Uterus (tissue), 3 donors: ENCODE measurements at regions not wholly inside any gene's neighbourhood (a gene's known extent, or its start where the extent isn't known, plus 50 kb on each side); places are given as distances from the start of the nearest gene placed in this dataset.

Source experiments
- DNase-seq, 2 donors: peaks; one replicate each; pipeline ENCODE4 v3.0.0-alpha.2; 2019 to 2020
- H3K27ac ChIP-seq, 2 donors: fragments of 200-600 bp; sonication (generic); 1 replicate in 1 of 2; 2 replicates in 1 of 2; pipeline ENCODE4 v1.5.1; 2016 to 2018
- H3K27me3 ChIP-seq, 2 donors: fragments of 200-600 bp; sonication (generic); one replicate each; pipeline ENCODE4 v1.5.1; 2018 to 2019; ENCODE audit warnings: control low read depth in 1 of 2
- H3K36me3 ChIP-seq, 2 donors: fragments of 200-600 bp; sonication (generic); one replicate each; pipeline ENCODE4 v1.5.1; 2019; ENCODE audit warnings: control low read depth in 1 of 2
- H3K4me1 ChIP-seq, 2 donors: fragments of 200-600 bp; sonication (generic); one replicate each; pipeline ENCODE4 v1.5.1; 2018 to 2019; ENCODE audit warnings: control low read depth in 1 of 2
- H3K4me3 ChIP-seq, 2 donors: fragments of 200-600 bp; sonication (generic); 1 replicate in 1 of 2; 2 replicates in 1 of 2; pipeline ENCODE4 v1.5.1; 2018 to 2019; ENCODE audit warnings: mild to moderate bottlenecking in 1 of 2
- H3K9me3 ChIP-seq, 2 donors: fragments of 200-600 bp; sonication (generic); one replicate each; pipeline ENCODE4 v1.5.1; 2019; ENCODE audit warnings: control low read depth in 1 of 2
- CTCF ChIP-seq, 4 experiments: fragments of 200-600 bp in 2 of 4; fragments of 450-650 bp in 2 of 4; sonication (generic) in 2 of 4; IDR thresholded peaks; one replicate each; pipeline ENCODE4 v1.5.1; 2016 to 2019; ENCODE audit warnings: antibody characterized with exemption in 4 of 4, mild to moderate bottlenecking in 2 of 4, moderate library complexity in 1 of 4
- POLR2A ChIP-seq, 2 donors: fragments of 450-650 bp; IDR thresholded peaks; one replicate each; pipeline ENCODE4 v1.6.1; 2016; ENCODE audit warnings: antibody characterized with exemption in 2 of 2, mild to moderate bottlenecking in 1 of 2, moderate library complexity in 1 of 2
- intact Hi-C: fragments of 100-400 bp; cut with DNase I; formaldehyde crosslinking; loops from one replicate; pipeline ENCODE4 v1.15.1; 2023; ENCODE audit warnings: low total_unique reads
- donor health status: DM: yes; HTN: yes; CAD: no.

GRCh38 chr19:30309176-30309575 lies 63.0 kb upstream of the ZNF536 start:
- H3K27me3 ChIP-seq: no peaks in the 10 kb centered on the region
- intact Hi-C loops: no loop called here
- TF ChIP-seq POLR2A (IDR thresholded peaks at IDR 0.05) (no peak), CTCF (IDR thresholded peaks at IDR 0.05) (no peak)
- no peak overlapping the region for H3K4me3 ChIP-seq
- no peak for DNase-seq
- H3K27ac ChIP-seq: no peak overlapping the region
- H3K4me1 ChIP-seq: no peaks in the 10 kb centered on the region
- no peaks in the 10 kb centered on the region for H3K9me3 ChIP-seq
- H3K36me3 ChIP-seq: no peaks in the 10 kb centered on the region

GRCh38 chr19:30309905-30310601 lies 62.1 kb upstream of the ZNF536 start:
- TF ChIP-seq CTCF (IDR thresholded peaks at IDR 0.05) (no peak), POLR2A (IDR thresholded peaks at IDR 0.05) (no peak)
- H3K27me3 ChIP-seq: no peaks in the 10 kb centered on the region
- H3K4me3 ChIP-seq: no peak overlapping the region
- H3K4me1 ChIP-seq: no peaks in the 10 kb centered on the region
- H3K36me3 ChIP-seq: no peaks in the 10 kb centered on the region
- H3K9me3 ChIP-seq: no peaks in the 10 kb centered on the region
- H3K27ac ChIP-seq: no peak overlapping the region
- DNase-seq: no peak
- intact Hi-C loops: no loop called here

GRCh38 chr19:30310602-30311263 lies 61.5 kb upstream of the ZNF536 start:
- no peak for DNase-seq
- H3K27ac ChIP-seq: no peak overlapping the region
- no peaks in the 10 kb centered on the region for H3K4me1 ChIP-seq
- intact Hi-C loops: no loop called here
- no peak overlapping the region for H3K4me3 ChIP-seq
- no peaks in the 10 kb centered on the region for H3K9me3 ChIP-seq
- H3K36me3 ChIP-seq: no peaks in the 10 kb centered on the region
- H3K27me3 ChIP-seq: no peaks in the 10 kb centered on the region
- TF ChIP-seq CTCF (IDR thresholded peaks at IDR 0.05) (no peak), POLR2A (IDR thresholded peaks at IDR 0.05) (no peak)

- intact Hi-C loops: no loop called here
- TF ChIP-seq CTCF (IDR thresholded peaks at IDR 0.05): no peak
- no peak for TF ChIP-seq POLR2A (IDR thresholded peaks at IDR 0.05)
Measured at GRCh38 chr19:30311911-30312310, 60.3 kb upstream of the ZNF536 start.

GRCh38 chr19:30312582-30313352 lies 59.4 kb upstream of the ZNF536 start:
- no peak for TF ChIP-seq POLR2A (IDR thresholded peaks at IDR 0.05)
- no peak for TF ChIP-seq CTCF (IDR thresholded peaks at IDR 0.05)
- Histone ChIP-seq H3K4me3 (no peak overlapping the region), H3K9me3 (no peaks in the 10 kb centered on the region), H3K4me1 (no peaks in the 10 kb centered on the region), H3K27me3 (no peaks in the 10 kb centered on the region), H3K27ac (no peak overlapping the region), H3K36me3 (no peaks in the 10 kb centered on the region)
- DNase-seq: no peak
- intact Hi-C loops: no loop called here

More at GRCh38 chr19:30311911-30312310, 60.3 kb upstream of the ZNF536 start:
- Histone ChIP-seq H3K4me3 (no peak overlapping the region), H3K9me3 (no peaks in the 10 kb centered on the region), H3K36me3 (no peaks in the 10 kb centered on the region), H3K4me1 (no peaks in the 10 kb centered on the region), H3K27me3 (no peaks in the 10 kb centered on the region), H3K27ac (no peak overlapping the region)
- DNase-seq: no peak
